ENCODE measurements at regions not wholly inside any gene's neighbourhood (a gene's known extent, or its start where the extent isn't known, plus 50 kb on each side); places are given as distances from the start of the nearest gene placed in this dataset.

- TF ChIP-seq POLR2AphosphoS5 (IDR thresholded peaks at IDR 0.05; ENCODE audit: low read depth, low read length) (no peak), TAF1 (IDR thresholded peaks at IDR 0.05; ENCODE audit: borderline replicate concordance, insufficient read depth, low read length) (no peak), SIN3A (IDR thresholded peaks at IDR 0.05; ENCODE audit: borderline replicate concordance, insufficient read depth, low read length) (no peak), REST (IDR thresholded peaks at IDR 0.05; ENCODE audit: insufficient read depth in 1 of 2, low read depth in 2 of 2, low read length in 2 of 2) (no peak)
Observed at GRCh38 chr15:97383516-97383915, 577.0 kb upstream of the ARRDC4 start.

All from PFSK-1 (cell line).